Stomach (tissue), 4 donors: ENCODE measurements at regions not wholly inside any gene's neighbourhood (a gene's known extent, or its start where the extent isn't known, plus 50 kb on each side); places are given as distances from the start of the nearest gene placed in this dataset.

Source experiments
- CTCF ChIP-seq, 7 experiments: fragments of 450-650 bp in 4 of 7; fragments of 200-600 bp in 3 of 7; sonication (generic) in 3 of 7; IDR thresholded peaks; one replicate each; pipeline ENCODE4 v1.5.1; 2016 to 2019; ENCODE audit warnings: antibody characterized with exemption in 7 of 7, control low read depth in 2 of 7, mild to moderate bottlenecking in 1 of 7
- EP300 ChIP-seq: sonication (generic); formaldehyde crosslinking; IDR thresholded peaks from one replicate; pipeline ENCODE4 v1.6.1; 2017; ENCODE audit warnings: antibody characterized with exemption
- POLR2A ChIP-seq, 4 donors: fragments of 450-650 bp; IDR thresholded peaks; one replicate each; pipeline ENCODE4 v1.6.1; 2016; ENCODE audit warnings: antibody characterized with exemption in 4 of 4, control low read depth in 2 of 4, mild to moderate bottlenecking in 1 of 4, moderate library complexity in 1 of 4
- POLR2AphosphoS5 ChIP-seq, 3 donors: sonication (generic); formaldehyde crosslinking; IDR thresholded peaks; one replicate each; pipeline ENCODE4 v1.6.1; 2016; ENCODE audit warnings: antibody characterized with exemption in 3 of 3

- no peak for TF ChIP-seq CTCF (IDR thresholded peaks at IDR 0.05)
- TF ChIP-seq POLR2AphosphoS5 (IDR thresholded peaks at IDR 0.05) = no peak
- no peak for TF ChIP-seq POLR2A (IDR thresholded peaks at IDR 0.05)
- TF ChIP-seq EP300 = no peak
Observed at GRCh38 chr6:45773906-45774305, 241.8 kb downstream of the CLIC5 start.
